ENCODE measurements at regions not wholly inside any gene's neighbourhood (a gene's known extent, or its start where the extent isn't known, plus 50 kb on each side); places are given as distances from the start of the nearest gene placed in this dataset.
"Not testable (repeated sequence)": the region's sequence is repeated elsewhere in the genome, so short reads cannot be mapped to it uniquely, and the experiment has no call there.

GRCh38 chr4:38442073-38442788, 221.8 kb upstream of the KLF3 start:
- DNase-seq = no peak

GRCh38 chr4:38449506-38450174, 214.4 kb upstream of the KLF3 start:
- no peak for DNase-seq

- no peak for DNase-seq
Observed at GRCh38 chr4:38452009-38452408, 212.0 kb upstream of the KLF3 start.

- DNase-seq = no peak
Observed at GRCh38 chr4:38452542-38452941, 211.5 kb upstream of the KLF3 start.

- DNase-seq = no peak
Observed at GRCh38 chr4:38453253-38453881, 210.6 kb upstream of the KLF3 start.

- no peak for DNase-seq
Observed at GRCh38 chr4:38454284-38454683, 209.7 kb upstream of the KLF3 start.

- DNase-seq = no peak
Observed at GRCh38 chr4:38455092-38455862, 208.7 kb upstream of the KLF3 start.

GRCh38 chr4:38456096-38456495, 207.9 kb upstream of the KLF3 start:
- DNase-seq = no peak

GRCh38 chr4:38461342-38461741, 202.7 kb upstream of the KLF3 start:
- DNase-seq = no peak

GRCh38 chr4:38462367-38463055, 201.5 kb upstream of the KLF3 start:
- DNase-seq = no peak

- no peak for DNase-seq
Observed at GRCh38 chr4:38463268-38463958, 200.6 kb upstream of the KLF3 start.

- DNase-seq = no peak
Observed at GRCh38 chr4:38464328-38464727, 199.7 kb upstream of the KLF3 start.

- DNase-seq = no peak
Observed at GRCh38 chr4:38466401-38466800, 197.6 kb upstream of the KLF3 start.

- DNase-seq = no peak
Observed at GRCh38 chr4:38467296-38467695, 196.7 kb upstream of the KLF3 start.

GRCh38 chr4:38468339-38468866, 195.6 kb upstream of the KLF3 start:
- no peak for DNase-seq

- no peak for DNase-seq
Observed at GRCh38 chr4:38469410-38469809, 194.6 kb upstream of the KLF3 start.

GRCh38 chr4:38470735-38471262, 193.2 kb upstream of the KLF3 start:
- no peak for DNase-seq

- DNase-seq = no peak
Observed at GRCh38 chr4:38482696-38483095, 181.3 kb upstream of the KLF3 start.

GRCh38 chr4:38483628-38484027, 180.4 kb upstream of the KLF3 start:
- DNase-seq = not testable (repeated sequence)

- DNase-seq = no peak
Observed at GRCh38 chr4:38489011-38489861, 174.8 kb upstream of the KLF3 start.

Measured in activated T-cell treated with anti-CD3 and anti-CD28 coated beads, Interleukin-2, amount 50 U/mL, for 48 hours (primary cell).